MG63 (cell line): ENCODE measurements at regions not wholly inside any gene's neighbourhood (a gene's known extent, or its start where the extent isn't known, plus 50 kb on each side); places are given as distances from the start of the nearest gene placed in this dataset.

Experiments
- DNase-seq: peaks from one replicate; pipeline ENCODE4 v3.0.0-alpha.2; 2020
- H3K27me3 ChIP-seq: fragments of 250-450 bp; sonication (Bioruptor Pico); 2 replicates; pipeline ENCODE4 v1.5.1; 2020; ENCODE audit warnings: mild to moderate bottlenecking, moderate library complexity
- H3K36me3 ChIP-seq: fragments of 250-450 bp; sonication (Bioruptor Pico); 2 replicates; pipeline ENCODE4 v1.5.1; 2020; ENCODE audit warnings: mild to moderate bottlenecking, moderate library complexity
- H3K4me3 ChIP-seq: fragments of 250-450 bp; sonication (Bioruptor Pico); 2 replicates; pipeline ENCODE4 v1.5.1; 2020; ENCODE audit warnings: mild to moderate bottlenecking, moderate library complexity
- H3K9me3 ChIP-seq: fragments of 250-450 bp; sonication (Bioruptor Pico); 2 replicates; pipeline ENCODE4 v1.5.1; 2020; ENCODE audit warnings: mild to moderate bottlenecking, moderate library complexity

GRCh38 chr1:194544012-194544411, 1357.6 kb upstream of the B3GALT2 start:
- no peaks in the 10 kb centered on the region for H3K36me3 ChIP-seq

GRCh38 chr1:194538453-194538852, 1352.0 kb upstream of the B3GALT2 start:
- no peak for DNase-seq
- Histone ChIP-seq H3K27me3 (no peaks in the 10 kb centered on the region), H3K4me3 (no peak overlapping the region), H3K36me3 (no peaks in the 10 kb centered on the region), H3K9me3 (no peaks in the 10 kb centered on the region)

More at GRCh38 chr1:194544012-194544411, 1357.6 kb upstream of the B3GALT2 start:
- no peak for DNase-seq
- Histone ChIP-seq H3K4me3 (no peak overlapping the region), H3K27me3 (no peaks in the 10 kb centered on the region), H3K9me3 (no peaks in the 10 kb centered on the region)

DNA sequence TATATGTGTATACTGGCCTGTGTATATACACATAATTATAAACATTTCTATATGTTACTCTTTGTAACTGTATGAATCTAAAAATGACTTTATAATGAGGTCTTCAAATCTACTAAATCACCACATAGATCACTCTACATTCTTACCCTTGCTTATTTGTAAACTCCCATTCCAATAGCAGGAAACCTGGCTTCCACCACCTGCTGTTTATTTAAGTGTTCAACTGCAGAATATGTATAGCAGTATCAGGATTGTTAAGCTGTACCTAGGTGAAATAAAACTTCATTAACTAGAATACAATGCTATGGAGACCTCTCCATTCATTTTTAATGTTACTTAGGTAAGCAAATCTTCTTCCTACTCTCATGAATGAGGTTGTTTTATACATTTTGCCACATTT, 1351.1 kb upstream of the B3GALT2 start:
- H3K27me3 ChIP-seq = no peaks in the 10 kb centered on the region
- no peaks in the 10 kb centered on the region for H3K36me3 ChIP-seq
- H3K4me3 ChIP-seq = no peak overlapping the region
- no peak for DNase-seq
- H3K9me3 ChIP-seq = no peaks in the 10 kb centered on the region

GRCh38 chr1:194535369-194535768, 1349.0 kb upstream of the B3GALT2 start:
- Histone ChIP-seq H3K36me3 (no peaks in the 10 kb centered on the region), H3K9me3 (no peaks in the 10 kb centered on the region)
- no peak for DNase-seq

DNA sequence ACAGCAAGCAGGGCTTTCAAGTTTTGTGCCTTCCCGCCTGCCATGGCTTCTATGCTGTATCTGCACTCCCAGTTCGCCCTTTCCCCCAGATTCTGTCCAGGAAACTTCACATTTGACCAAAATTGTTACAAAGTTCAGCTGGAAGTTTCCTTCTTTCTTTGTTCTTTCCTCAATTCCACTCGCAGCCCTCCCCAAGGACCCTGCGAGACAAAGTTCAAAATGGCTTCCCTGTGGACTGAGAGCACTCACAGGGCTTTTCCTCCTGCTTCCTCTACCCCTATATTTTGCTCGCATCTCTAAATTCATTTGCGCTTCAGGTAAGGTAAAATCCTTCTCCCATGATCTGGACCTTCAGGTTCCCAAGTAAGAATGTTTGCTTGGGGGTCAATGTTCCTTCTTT, 1348.4 kb upstream of the B3GALT2 start:
- Histone ChIP-seq H3K36me3 (no peaks in the 10 kb centered on the region), H3K27me3 (no peaks in the 10 kb centered on the region), H3K9me3 (no peaks in the 10 kb centered on the region), H3K4me3 (no peak overlapping the region)
- no peak for DNase-seq

More at GRCh38 chr1:194535369-194535768, 1349.0 kb upstream of the B3GALT2 start:
- H3K4me3 ChIP-seq = no peak overlapping the region
- no peaks in the 10 kb centered on the region for H3K27me3 ChIP-seq

DNA sequence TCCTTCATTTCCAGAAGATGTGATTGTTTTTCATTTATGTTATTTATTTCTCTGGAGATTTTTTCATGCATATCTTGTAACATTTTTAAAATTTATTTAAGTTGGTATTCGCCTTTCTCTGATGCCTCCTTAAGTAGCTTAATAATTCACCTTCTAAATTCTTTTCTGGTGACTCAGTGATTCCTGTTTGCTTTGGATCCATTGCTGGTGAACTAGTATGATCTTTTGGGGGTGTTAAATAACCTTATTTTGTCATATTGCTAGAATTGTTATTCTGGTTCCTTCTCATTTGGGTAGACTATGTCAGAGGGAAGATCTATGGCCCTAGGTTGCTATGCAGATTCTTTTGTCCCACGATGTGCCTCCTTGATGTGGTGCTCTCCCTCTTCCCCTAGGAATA, 1347.2 kb upstream of the B3GALT2 start:
- no peak for DNase-seq
- no peak overlapping the region for H3K4me3 ChIP-seq
- no peaks in the 10 kb centered on the region for H3K27me3 ChIP-seq
- no peaks in the 10 kb centered on the region for H3K9me3 ChIP-seq
- H3K36me3 ChIP-seq = no peaks in the 10 kb centered on the region

- no peak for DNase-seq
- Histone ChIP-seq H3K27me3 (no peaks in the 10 kb centered on the region), H3K9me3 (no peaks in the 10 kb centered on the region)
These were observed 1331.2 kb upstream of the B3GALT2 start for GRCh38 chr1:194517567-194517966.

GRCh38 chr1:194515916-194516315, 1329.5 kb upstream of the B3GALT2 start:
- Histone ChIP-seq H3K9me3 (no peaks in the 10 kb centered on the region), H3K36me3 (no peaks in the 10 kb centered on the region), H3K4me3 (no peak overlapping the region), H3K27me3 (no peaks in the 10 kb centered on the region)
- DNase-seq = no peak

More at GRCh38 chr1:194517567-194517966, 1331.2 kb upstream of the B3GALT2 start:
- Histone ChIP-seq H3K36me3 (no peaks in the 10 kb centered on the region), H3K4me3 (no peak overlapping the region)

GRCh38 chr1:194512957-194513356, 1326.5 kb upstream of the B3GALT2 start:
- no peak overlapping the region for H3K4me3 ChIP-seq
- H3K9me3 ChIP-seq = no peaks in the 10 kb centered on the region
- no peaks in the 10 kb centered on the region for H3K27me3 ChIP-seq
- no peak for DNase-seq
- H3K36me3 ChIP-seq = no peaks in the 10 kb centered on the region

GRCh38 chr1:194512345-194512744, 1325.9 kb upstream of the B3GALT2 start:
- H3K4me3 ChIP-seq = no peak overlapping the region
- H3K27me3 ChIP-seq = no peaks in the 10 kb centered on the region
- DNase-seq = no peak
- no peaks in the 10 kb centered on the region for H3K36me3 ChIP-seq
- no peaks in the 10 kb centered on the region for H3K9me3 ChIP-seq

DNA sequence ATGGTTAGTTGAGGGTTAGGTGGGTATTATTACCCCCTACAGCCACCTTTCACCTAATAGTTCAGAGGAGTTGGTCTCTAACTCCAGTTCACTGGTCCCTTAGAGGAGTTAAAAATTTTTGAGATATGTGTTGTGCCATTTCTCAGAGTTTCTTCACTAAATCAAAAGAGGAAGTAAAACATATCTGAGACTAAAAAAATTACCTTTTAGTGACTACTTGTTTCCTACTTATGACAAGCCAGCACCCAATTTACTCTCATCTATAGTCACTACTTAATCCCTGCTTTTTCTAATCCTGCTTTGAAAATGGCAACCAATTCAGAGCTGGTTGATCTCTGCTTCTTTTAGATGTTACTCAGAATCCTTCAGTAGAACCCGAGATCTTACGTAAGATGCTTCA, 1316.8 kb upstream of the B3GALT2 start:
- Histone ChIP-seq H3K27me3 (no peaks in the 10 kb centered on the region), H3K4me3 (no peak overlapping the region), H3K9me3 (no peaks in the 10 kb centered on the region), H3K36me3 (no peaks in the 10 kb centered on the region)
- DNase-seq = no peak

DNA sequence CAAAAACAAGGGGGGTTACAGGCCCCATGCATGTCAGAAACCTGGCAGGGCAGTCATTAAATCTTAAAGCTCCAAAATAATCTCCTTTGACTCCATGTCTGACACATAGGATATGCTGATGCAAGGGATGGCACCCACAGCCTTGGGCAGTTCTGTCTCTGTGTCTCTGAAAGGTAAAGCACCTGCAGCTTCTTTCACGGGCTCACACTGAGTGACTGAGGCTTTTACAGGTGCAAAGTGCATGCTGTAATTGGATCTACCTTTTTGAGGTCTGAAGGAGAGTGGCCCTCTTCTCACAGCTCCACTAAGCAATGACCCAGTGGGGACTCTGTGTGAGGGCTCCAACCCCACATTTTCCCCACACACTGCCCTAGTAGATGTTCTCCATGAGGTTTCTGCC, 1309.0 kb upstream of the B3GALT2 start:
- H3K36me3 ChIP-seq = no peaks in the 10 kb centered on the region
- DNase-seq = no peak
- H3K9me3 ChIP-seq = no peaks in the 10 kb centered on the region
- H3K27me3 ChIP-seq = no peaks in the 10 kb centered on the region
- H3K4me3 ChIP-seq = no peak overlapping the region

- no peak overlapping the region for H3K4me3 ChIP-seq
- no peaks in the 10 kb centered on the region for H3K9me3 ChIP-seq
- no peaks in the 10 kb centered on the region for H3K27me3 ChIP-seq
- no peaks in the 10 kb centered on the region for H3K36me3 ChIP-seq
- no peak for DNase-seq
These were observed 1300.8 kb upstream of the B3GALT2 start for GRCh38 chr1:194487172-194487571.

- DNase-seq = no peak
- H3K9me3 ChIP-seq = no peaks in the 10 kb centered on the region
These were observed 1299.0 kb upstream of the B3GALT2 start for GRCh38 chr1:194485432-194485831.

GRCh38 chr1:194478731-194479130, 1292.3 kb upstream of the B3GALT2 start:
- no peak for DNase-seq
- Histone ChIP-seq H3K27me3 (no peaks in the 10 kb centered on the region), H3K4me3 (no peak overlapping the region), H3K9me3 (no peaks in the 10 kb centered on the region), H3K36me3 (no peaks in the 10 kb centered on the region)

More at GRCh38 chr1:194485432-194485831, 1299.0 kb upstream of the B3GALT2 start:
- Histone ChIP-seq H3K27me3 (no peaks in the 10 kb centered on the region), H3K4me3 (no peak overlapping the region), H3K36me3 (no peaks in the 10 kb centered on the region)

DNA sequence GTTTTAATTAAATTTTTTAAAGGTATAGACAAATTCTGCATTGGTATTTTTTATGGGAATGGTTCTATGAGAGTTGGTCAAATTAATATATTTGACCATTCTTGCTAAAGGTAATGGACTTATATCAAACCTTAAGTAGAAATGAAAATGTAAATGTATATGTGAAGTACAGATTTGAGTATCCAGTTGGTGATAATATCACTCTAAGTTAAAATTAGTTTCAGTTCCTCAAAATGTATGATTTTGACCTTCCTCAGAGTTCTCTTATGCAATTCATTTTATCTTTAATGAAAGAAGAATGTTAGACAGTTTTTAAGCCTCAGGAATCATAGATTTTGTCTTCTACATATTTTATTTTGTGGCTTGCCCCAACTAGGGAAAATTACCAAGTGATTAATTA, 1291.5 kb upstream of the B3GALT2 start:
- Histone ChIP-seq H3K4me3 (no peak overlapping the region), H3K36me3 (no peaks in the 10 kb centered on the region), H3K27me3 (no peaks in the 10 kb centered on the region), H3K9me3 (no peaks in the 10 kb centered on the region)
- DNase-seq = no peak

DNA sequence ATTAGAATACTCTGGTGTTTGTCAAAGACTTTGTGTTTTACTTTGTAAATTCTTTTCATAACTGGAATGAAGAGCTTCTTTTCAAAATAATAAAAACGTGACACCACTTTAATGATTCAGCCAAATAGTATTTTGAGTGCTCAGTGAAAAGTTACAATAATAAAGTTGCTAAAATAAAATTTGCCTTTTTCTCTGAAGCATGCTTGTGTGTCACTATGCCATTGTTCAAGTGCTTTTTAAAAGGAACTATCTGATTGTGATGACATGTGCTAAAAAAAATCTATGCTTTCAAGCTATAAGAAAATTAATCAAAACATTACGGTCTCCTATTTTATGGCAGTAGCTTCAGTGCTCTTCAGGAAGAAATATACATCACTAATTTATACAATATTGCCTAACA, 1290.5 kb upstream of the B3GALT2 start:
- no peak overlapping the region for H3K4me3 ChIP-seq
- H3K27me3 ChIP-seq = no peaks in the 10 kb centered on the region
- no peak for DNase-seq
- H3K36me3 ChIP-seq = no peaks in the 10 kb centered on the region
- H3K9me3 ChIP-seq = no peaks in the 10 kb centered on the region

- Histone ChIP-seq H3K4me3 (no peak overlapping the region), H3K27me3 (no peaks in the 10 kb centered on the region), H3K36me3 (no peaks in the 10 kb centered on the region), H3K9me3 (no peaks in the 10 kb centered on the region)
- DNase-seq = no peak
These were observed 1289.9 kb upstream of the B3GALT2 start for GRCh38 chr1:194476351-194476750.

DNA sequence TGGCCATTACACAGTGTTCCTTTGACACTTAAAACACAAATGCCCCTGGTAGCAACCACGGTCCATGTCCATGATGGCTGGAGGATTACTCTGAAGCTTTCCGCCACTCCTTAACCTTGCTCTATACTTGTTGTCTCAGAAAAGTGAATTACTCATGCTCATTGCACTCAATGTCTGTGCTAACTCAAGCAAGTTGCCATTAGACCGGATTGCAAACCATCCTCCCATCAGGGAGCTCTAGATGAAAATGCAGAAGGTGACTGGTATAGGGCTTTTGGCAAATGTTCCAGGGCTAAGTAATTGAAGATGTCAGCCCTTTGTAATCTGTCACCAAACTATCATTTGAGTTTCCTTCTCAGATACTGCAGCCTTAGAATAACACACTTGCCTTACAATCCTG, 1288.3 kb upstream of the B3GALT2 start:
- no peaks in the 10 kb centered on the region for H3K9me3 ChIP-seq
- no peaks in the 10 kb centered on the region for H3K27me3 ChIP-seq
- no peak overlapping the region for H3K4me3 ChIP-seq
- no peaks in the 10 kb centered on the region for H3K36me3 ChIP-seq
- no peak for DNase-seq
